GM12878 (cell line): ENCODE measurements at regions not wholly inside any gene's neighbourhood (a gene's known extent, or its start where the extent isn't known, plus 50 kb on each side); places are given as distances from the start of the nearest gene placed in this dataset.

Experiments used
- ATAC-seq: fragments of 200-7000 bp; cut with Tn5 transposase; 3 replicates; pipeline ENCODE4 v1.9.1; 2020; ENCODE audit warnings: mild to moderate bottlenecking, moderate library complexity
- BruUV-seq: library from RNA; stranded (reverse); fragments of 400-500 nt; replicated peaks from 2 replicates; lab custom pipeline; 2021; lab: Mats Ljungman, UMichigan
- CTCF ChIA-PET: fragments of 300-600 bp; sonication (Branson Sonifier 250); formaldehyde crosslinking; extraction: SDS; loops from one replicate; lab custom pipeline; 2021; ENCODE audit warnings: inconsistent platforms; lab: Yijun Ruan, JAX
- POLR2A ChIA-PET: fragments of 350-600 bp; formaldehyde crosslinking; extraction: SDS; loops from one replicate; lab custom pipeline; 2021; ENCODE audit warnings: inconsistent platforms; lab: Charles Lee
- RAD21 ChIA-PET: fragments of 300-600 bp; sonication (Branson Sonifier 250); formaldehyde crosslinking; loops from one replicate; lab custom pipeline; 2023; ENCODE audit warnings: antibody characterized with exemption; ENCODE audit not compliant: unreplicated experiment; lab: Charles Lee
- SMC1A ChIA-PET: fragments of 300-600 bp; sonication (Branson Sonifier 250); formaldehyde crosslinking; loops from one replicate; lab custom pipeline; 2023; ENCODE audit not compliant: unreplicated experiment, uncharacterized antibody; lab: Charles Lee
- DNase-seq: peaks from one replicate; pipeline ENCODE4 v3.0.0-alpha.2; 2011; ENCODE audit warnings: low read depth, low spot score
- FAIRE-seq: peaks from 3 replicates; lab custom pipeline; 2011; peaks lifted over from hg19 to GRCh38; lab: Jason Lieb, UNC
- H2AFZ ChIP-seq: 2 replicates; pipeline ENCODE4 v1.6.0; 2011; ENCODE audit warnings: low read depth, low read length, control low read depth; ENCODE audit not compliant: control insufficient read depth
- H3K27ac ChIP-seq: 2 replicates; pipeline ENCODE4 v1.5.1; 2011; ENCODE audit warnings: control low read depth; ENCODE audit not compliant: control insufficient read depth, insufficient read depth
- H3K27me3 ChIP-seq, 2 experiments: replicated peaks in 1 of 2; 2 replicates each; pipeline versions ENCODE4 v1.6.0 to v1.6.1; 2011; ENCODE audit warnings: low read length in 1 of 2; ENCODE audit not compliant: control insufficient read depth in 2 of 2, insufficient read depth in 2 of 2
- H3K36me3 ChIP-seq, 2 experiments: 2 replicates each; pipeline ENCODE4 v1.5.1; 2011; ENCODE audit warnings: low read length in 1 of 2; ENCODE audit not compliant: control insufficient read depth in 2 of 2, insufficient read depth in 2 of 2
- H3K4me1 ChIP-seq: 2 replicates; pipeline ENCODE4 v1.6.1; 2011; ENCODE audit warnings: mild to moderate bottlenecking, low read length, moderate library complexity, mixed read lengths; ENCODE audit not compliant: control insufficient read depth, insufficient read depth
- H3K4me2 ChIP-seq: 2 replicates; pipeline ENCODE4 v1.6.0; 2011; ENCODE audit warnings: control low read depth; ENCODE audit not compliant: control insufficient read depth, insufficient read depth
- H3K4me3 ChIP-seq: fragments of 200-600 bp; sonication (generic); 2 replicates; pipeline ENCODE4 v1.5.1; 2016
- H3K79me2 ChIP-seq: 2 replicates; pipeline ENCODE4 v1.6.0; 2011; ENCODE audit warnings: low read length; ENCODE audit not compliant: control insufficient read depth, insufficient read depth
- H3K9ac ChIP-seq: 2 replicates; pipeline ENCODE4 v1.8.0; 2011; ENCODE audit warnings: low read length, control low read depth, mixed read lengths; ENCODE audit not compliant: control insufficient read depth, insufficient read depth
- H3K9me3 ChIP-seq: replicated peaks from 3 replicates; pipeline ENCODE4 v1.5.1; 2011; ENCODE audit warnings: mild to moderate bottlenecking, low read length; ENCODE audit not compliant: control insufficient read depth, insufficient read depth
- H4K20me1 ChIP-seq: 2 replicates; pipeline ENCODE4 v1.6.0; 2011; ENCODE audit not compliant: control insufficient read depth, insufficient read depth
- CBX5 ChIP-seq: sonication (generic); IDR thresholded peaks from 2 replicates; pipeline ENCODE4 v1.6.1; 2016; ENCODE audit warnings: low read depth, moderate library complexity, mild to moderate bottlenecking, inconsistent platforms
- MAX ChIP-seq: IDR thresholded peaks from 2 replicates; pipeline ENCODE4 v1.6.1; 2012; ENCODE audit warnings: low read depth, low read length, improper control_type of control experiment
- MTA2 ChIP-seq: fragments of 450-650 bp; IDR thresholded peaks from 2 replicates; pipeline ENCODE4 v1.6.1; 2016; ENCODE audit warnings: low read depth, mild to moderate bottlenecking, moderate library complexity
- POU2F2 ChIP-seq: IDR thresholded peaks from 3 replicates; pipeline ENCODE4 v1.6.1; 2011; ENCODE audit warnings: low read depth, mild to moderate bottlenecking, low read length, borderline replicate concordance
- REST ChIP-seq: IDR thresholded peaks from 2 replicates; pipeline ENCODE4 v1.6.1; 2012; ENCODE audit warnings: mild to moderate bottlenecking, low read depth, low read length
- TCF7 ChIP-seq: IDR thresholded peaks from 2 replicates; pipeline ENCODE4 v1.6.1; 2014; ENCODE audit warnings: antibody characterized with exemption, borderline replicate concordance
- ZBTB33 ChIP-seq: fragments of 450-650 bp; IDR thresholded peaks from 2 replicates; pipeline ENCODE4 v1.6.1; 2017; ENCODE audit warnings: mild to moderate bottlenecking
- WGBS: methylation state at CpG from one replicate; pipeline ENCODE4 v1.1.6; 2016; ENCODE audit warnings: low lambda C conversion rate; ENCODE audit not compliant: insufficient replicate concordance, insufficient coverage; ENCODE audit errors: missing lambda C conversion rate; 5-methylcytosine and 5-hydroxymethylcytosine counted together
- in situ Hi-C: fragments of 300-500 bp; cut with MboI; formaldehyde crosslinking; loops from 9 replicates; pipeline ENCODE4 v1.14.3; 2018; ENCODE audit warnings: mixed read lengths
- intact Hi-C: fragments of 100-400 bp; cut with micrococcal nuclease; formaldehyde crosslinking; loops from one replicate; pipeline ENCODE4 v1.14.2; 2022; ENCODE audit not compliant: unreplicated experiment

- no peak for TF ChIP-seq MAX
- no peak for TF ChIP-seq POU2F2
- TF ChIP-seq MTA2 = no peak
- no peak for TF ChIP-seq TCF7
Measured at GRCh38 chr7:156022483-156023459, 210.5 kb upstream of the SHH start (continued).

GRCh38 chr7:156021471-156021870, 209.2 kb upstream of the SHH start:
- Histone ChIP-seq H2AFZ (no peak overlapping the region), H3K36me3 (no peaks in the 10 kb centered on the region), H3K4me1 (no peaks in the 10 kb centered on the region), H3K9me3 (no peaks in the 10 kb centered on the region; the same call in 2 of the 3 replicates), H3K27ac (no peak overlapping the region), H3K4me3 (no peak overlapping the region), H4K20me1 (no peaks in the 10 kb centered on the region), H3K79me2 (no peaks in the 10 kb centered on the region)
- in situ Hi-C loops (no loop called here), intact Hi-C loops (no loop called here)
- ChIA-PET POLR2A (no interaction called here), RAD21 (no interaction called here), SMC1A (no interaction called here), CTCF (no interaction called here)
- DNase-seq = no peak
- TF ChIP-seq ZBTB33 (no peak), REST (no peak), CBX5 (no peak)
- TF ChIP-seq, all 136 proteins: peak for 0
- no peaks in the 10 kb centered on the region for H3K27me3 ChIP-seq
- FAIRE-seq (no peak), ATAC-seq (no peak)
- no peak overlapping the region for H3K9ac ChIP-seq
- BruUV-seq = no TSS peak
- H3K4me2 ChIP-seq = no peak overlapping the region
- WGBS = 44% methylated on average over 9 of the region's 9 CpGs
